RWPE1 (cell line): ENCODE measurements at regions not wholly inside any gene's neighbourhood (a gene's known extent, or its start where the extent isn't known, plus 50 kb on each side); places are given as distances from the start of the nearest gene placed in this dataset.
"Not testable (repeated sequence)": the region's sequence is repeated elsewhere in the genome, so short reads cannot be mapped to it uniquely, and the experiment has no call there.

Experiments used
- CTCF ChIA-PET: fragments of 350-600 bp; sonication (Branson Sonifier 250); formaldehyde crosslinking; extraction: SDS; loops from one replicate; lab custom pipeline; 2021; lab: Yijun Ruan, JAX
- POLR2A ChIA-PET: fragments of 400-600 bp; formaldehyde crosslinking; extraction: SDS; loops from one replicate; lab custom pipeline; 2020; ENCODE audit warnings: antibody characterized with exemption; ENCODE audit not compliant: low non-redundant PET; lab: Yijun Ruan, JAX
- DNase-seq: peaks from one replicate; pipeline ENCODE4 v3.0.0; 2012; ENCODE audit warnings: low spot score
- H3K27ac ChIP-seq: fragments of 450-650 bp; 2 replicates; pipeline ENCODE4 v1.5.1; 2017
- TF ChIP-seq, protein P1 (sequence below): fragments of 450-650 bp; conservative IDR thresholded peaks from 2 replicates; pipeline ENCODE4 v1.5.1; 2017; ENCODE audit warnings: low read depth, mild to moderate bottlenecking

DNA sequence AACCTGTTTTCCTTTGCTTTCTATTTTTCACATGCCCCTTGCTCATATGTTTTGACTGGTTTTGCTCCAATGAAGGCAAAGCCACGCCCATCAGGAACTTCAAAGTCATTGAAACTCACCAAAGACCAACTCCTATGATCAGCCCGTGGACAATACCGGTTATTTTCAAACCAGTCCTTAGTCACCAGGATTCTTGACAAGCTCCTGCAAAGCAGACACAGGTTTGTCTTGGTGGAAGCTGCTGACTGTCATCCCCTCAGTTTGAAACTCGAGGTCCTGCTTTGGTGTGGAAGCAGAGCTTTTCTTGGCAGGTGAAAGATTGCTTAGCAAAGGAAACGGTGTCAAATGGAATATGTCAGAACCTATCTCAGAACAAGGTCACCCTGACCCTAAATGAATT is 384.7 kb upstream of the CXADR start:
- H3K27ac ChIP-seq, result no peak overlapping the region
- CTCF ChIA-PET, result no interaction called here
- TF ChIP-seq, protein P1, sequence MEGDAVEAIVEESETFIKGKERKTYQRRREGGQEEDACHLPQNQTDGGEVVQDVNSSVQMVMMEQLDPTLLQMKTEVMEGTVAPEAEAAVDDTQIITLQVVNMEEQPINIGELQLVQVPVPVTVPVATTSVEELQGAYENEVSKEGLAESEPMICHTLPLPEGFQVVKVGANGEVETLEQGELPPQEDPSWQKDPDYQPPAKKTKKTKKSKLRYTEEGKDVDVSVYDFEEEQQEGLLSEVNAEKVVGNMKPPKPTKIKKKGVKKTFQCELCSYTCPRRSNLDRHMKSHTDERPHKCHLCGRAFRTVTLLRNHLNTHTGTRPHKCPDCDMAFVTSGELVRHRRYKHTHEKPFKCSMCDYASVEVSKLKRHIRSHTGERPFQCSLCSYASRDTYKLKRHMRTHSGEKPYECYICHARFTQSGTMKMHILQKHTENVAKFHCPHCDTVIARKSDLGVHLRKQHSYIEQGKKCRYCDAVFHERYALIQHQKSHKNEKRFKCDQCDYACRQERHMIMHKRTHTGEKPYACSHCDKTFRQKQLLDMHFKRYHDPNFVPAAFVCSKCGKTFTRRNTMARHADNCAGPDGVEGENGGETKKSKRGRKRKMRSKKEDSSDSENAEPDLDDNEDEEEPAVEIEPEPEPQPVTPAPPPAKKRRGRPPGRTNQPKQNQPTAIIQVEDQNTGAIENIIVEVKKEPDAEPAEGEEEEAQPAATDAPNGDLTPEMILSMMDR, result no peak
- POLR2A ChIA-PET, result no interaction called here
- no peak for DNase-seq

DNA sequence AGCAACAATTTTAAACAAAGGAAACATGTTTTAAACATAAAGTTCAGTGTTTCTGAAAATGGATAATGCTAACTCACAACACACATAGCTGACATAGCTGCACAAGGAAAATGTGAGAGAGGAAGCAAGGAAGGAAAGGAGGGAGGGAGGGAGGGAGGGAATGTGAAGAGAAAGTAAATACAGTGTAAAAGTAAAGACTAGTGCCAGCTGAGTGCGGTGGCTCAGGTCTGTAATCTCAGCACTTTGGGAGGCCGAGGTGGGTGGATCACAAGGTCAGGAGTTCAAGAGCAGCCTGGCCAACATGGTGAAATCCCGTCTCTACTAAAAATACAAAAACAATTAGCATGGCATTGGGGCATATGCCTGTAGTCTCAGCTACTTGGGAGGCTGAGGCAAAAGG is 373.7 kb upstream of the CXADR start:
- POLR2A ChIA-PET, CTCF ChIA-PET, DNase-seq, H3K27ac ChIP-seq: not testable (repeated sequence)

DNA sequence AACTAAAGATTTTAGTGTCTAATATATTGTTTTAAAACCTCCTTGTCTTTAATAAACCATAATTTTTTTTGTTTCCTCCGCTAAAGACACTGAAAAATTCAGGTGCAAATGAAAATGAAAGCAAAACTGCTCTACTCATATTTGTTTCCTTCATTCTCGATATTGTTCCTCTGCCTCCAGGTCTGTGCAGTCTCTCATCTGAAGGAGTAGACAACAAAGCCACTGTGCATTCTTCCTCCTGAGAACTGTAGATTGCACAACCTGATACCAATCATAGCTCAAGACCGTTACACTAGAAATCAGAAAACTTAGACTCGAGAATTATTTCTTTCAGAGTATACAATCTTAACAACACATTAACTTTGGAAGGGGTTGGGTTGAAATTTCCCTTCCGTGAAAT is 373.1 kb upstream of the CXADR start:
- TF ChIP-seq, protein P1, result no peak
- no peak overlapping the region for H3K27ac ChIP-seq
- ChIA-PET CTCF (no interaction called here), POLR2A (no interaction called here)
- no peak for DNase-seq

DNA sequence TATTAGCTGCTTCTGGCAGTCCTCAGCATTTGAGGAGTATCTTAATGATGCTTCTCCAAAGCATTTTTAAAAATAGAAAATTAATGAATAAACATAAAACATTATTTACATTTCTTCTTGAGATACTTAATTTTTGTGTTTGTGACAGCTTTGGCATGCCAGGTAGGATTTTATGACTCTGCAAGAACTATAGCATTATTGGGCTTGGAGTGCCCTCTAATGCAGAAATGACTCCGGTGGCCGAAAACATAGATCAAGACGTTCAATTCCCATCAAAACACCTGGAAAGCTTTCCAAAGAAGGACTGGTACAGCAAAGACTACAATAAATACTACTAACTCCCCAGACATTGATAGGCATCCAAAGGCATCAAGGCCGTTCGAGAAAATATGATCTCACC is 366.4 kb upstream of the CXADR start:
- no peak overlapping the region for H3K27ac ChIP-seq

DNA sequence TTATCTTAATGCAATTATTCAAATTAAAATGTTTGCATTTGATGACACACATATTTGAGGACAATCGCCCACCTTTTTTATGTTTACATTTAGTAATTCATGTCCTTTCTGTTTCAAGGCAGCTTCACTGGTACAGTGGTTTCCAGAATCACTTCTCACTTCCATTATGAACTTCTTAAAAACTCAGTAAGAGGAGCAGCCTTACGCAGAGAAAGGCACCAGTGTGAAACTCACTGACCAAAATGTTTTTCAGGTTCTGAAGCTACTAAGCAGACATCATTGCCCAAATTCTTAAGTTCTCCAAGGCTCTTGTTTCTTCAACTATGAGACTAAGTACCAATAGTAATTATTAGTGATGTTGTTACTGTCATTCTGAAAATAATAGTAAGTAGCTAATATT is 353.1 kb upstream of the CXADR start:
- CTCF ChIA-PET, result interaction anchor here (0.6 kb wide), 1 partner anchor 75 kb away, joined by 3 read pairs; no protein-coding TSS in a partner anchor
- TF ChIP-seq, protein P1, result no peak
- no peak for DNase-seq
- H3K27ac ChIP-seq, result no peak overlapping the region
- POLR2A ChIA-PET, result no interaction called here

More for the DNA sequence above, 366.4 kb upstream of the CXADR start:
- ChIA-PET CTCF (interaction anchor here (0.5 kb wide), 1 partner anchor 408 kb away, joined by 3 read pairs; no protein-coding TSS in a partner anchor), POLR2A (no interaction called here)
- TF ChIP-seq, protein P1, result no peak
- DNase-seq, result no peak

DNA sequence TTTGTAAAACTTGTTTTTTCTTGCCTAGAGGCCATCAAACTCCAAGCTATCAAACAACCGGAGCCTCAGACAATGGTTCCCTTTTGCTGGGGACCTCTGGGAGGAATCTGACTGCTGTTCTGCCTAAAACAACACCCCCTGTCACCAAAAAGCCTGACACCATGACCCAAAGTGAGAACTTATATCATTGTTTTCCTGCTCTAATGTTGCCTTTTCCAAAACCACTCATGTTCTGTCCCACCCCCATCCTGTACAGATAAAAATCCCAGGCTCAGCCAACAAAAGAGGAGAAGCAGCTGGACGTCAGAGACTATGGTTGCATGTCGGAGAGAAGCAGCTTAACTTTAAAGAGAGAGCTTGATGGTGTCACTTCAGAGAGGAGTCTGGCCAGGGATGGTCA is 327.2 kb upstream of the CXADR start:
- CTCF ChIA-PET, result no interaction called here
- POLR2A ChIA-PET, result no interaction called here

DNA sequence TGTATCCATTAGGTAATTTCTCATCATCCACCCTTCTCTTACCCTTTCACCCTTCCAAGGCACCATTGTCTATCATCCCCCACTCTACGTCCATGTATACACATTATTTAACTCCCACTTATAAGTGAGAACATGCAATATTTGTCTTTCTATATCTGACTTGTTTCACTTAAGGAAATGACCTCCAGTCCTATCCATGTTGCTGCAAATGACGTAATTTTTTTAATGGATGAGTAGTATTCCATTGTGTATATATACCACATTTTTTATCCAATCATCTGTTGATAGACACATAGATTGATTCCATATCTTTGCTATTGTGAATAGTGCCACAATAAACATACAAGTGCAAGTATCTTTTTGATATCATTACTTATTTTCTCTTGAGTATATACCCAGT is 322.9 kb upstream of the CXADR start:
- no peak for DNase-seq
- TF ChIP-seq, protein P1, result no peak
- ChIA-PET CTCF (interaction anchor here (0.6 to 0.7 kb wide), 2 partner anchors 38 to 1626 kb away, joined by 3 read pairs; no protein-coding TSS in a partner anchor), POLR2A (no interaction called here)
- no peak overlapping the region for H3K27ac ChIP-seq

More for the DNA sequence above, 327.2 kb upstream of the CXADR start:
- no peak overlapping the region for H3K27ac ChIP-seq
- TF ChIP-seq, protein P1, result no peak
- DNase-seq, result no peak
